Mesodermal cell (in vitro differentiated cells): ENCODE measurements at regions not wholly inside any gene's neighbourhood (a gene's known extent, or its start where the extent isn't known, plus 50 kb on each side); places are given as distances from the start of the nearest gene placed in this dataset.
"Not testable (repeated sequence)": the region's sequence is repeated elsewhere in the genome, so short reads cannot be mapped to it uniquely, and the experiment has no call there.

ENCODE experiments used
- H3K27ac ChIP-seq: 2 replicates; pipeline ENCODE4 v1.7.0; 2013; ENCODE audit warnings: mild to moderate bottlenecking, low read depth, low read length, moderate library complexity; ENCODE audit not compliant: severe bottlenecking
- H3K36me3 ChIP-seq: 2 replicates; pipeline ENCODE4 v1.7.1; 2013; ENCODE audit warnings: mild to moderate bottlenecking, low read length, moderate library complexity; ENCODE audit not compliant: control insufficient read depth, insufficient read depth
- H3K4me1 ChIP-seq: one replicate; pipeline ENCODE4 v1.7.1; 2013; ENCODE audit warnings: mild to moderate bottlenecking, low read length; ENCODE audit not compliant: insufficient read depth, control insufficient read depth, poor library complexity, severe bottlenecking
- H3K4me3 ChIP-seq: 2 replicates; pipeline ENCODE4 v1.7.0; 2013; ENCODE audit warnings: low read length, control low read depth, mild to moderate bottlenecking; ENCODE audit not compliant: insufficient read depth, poor library complexity, severe bottlenecking; ENCODE audit errors: extremely low read depth
- H3K9me3 ChIP-seq: 2 replicates; pipeline ENCODE4 v1.7.1; 2013; ENCODE audit warnings: mild to moderate bottlenecking, low read length, moderate library complexity; ENCODE audit not compliant: control insufficient read depth
- whole genome bisulfite sequencing, 2 experiments: methylation state at CpG; one replicate each; pipeline ENCODE4 v1.1.5; 2013; ENCODE audit warnings: missing lambda C conversion rate in 2 of 2; ENCODE audit not compliant: insufficient coverage in 2 of 2; 5-methylcytosine and 5-hydroxymethylcytosine counted together

DNA sequence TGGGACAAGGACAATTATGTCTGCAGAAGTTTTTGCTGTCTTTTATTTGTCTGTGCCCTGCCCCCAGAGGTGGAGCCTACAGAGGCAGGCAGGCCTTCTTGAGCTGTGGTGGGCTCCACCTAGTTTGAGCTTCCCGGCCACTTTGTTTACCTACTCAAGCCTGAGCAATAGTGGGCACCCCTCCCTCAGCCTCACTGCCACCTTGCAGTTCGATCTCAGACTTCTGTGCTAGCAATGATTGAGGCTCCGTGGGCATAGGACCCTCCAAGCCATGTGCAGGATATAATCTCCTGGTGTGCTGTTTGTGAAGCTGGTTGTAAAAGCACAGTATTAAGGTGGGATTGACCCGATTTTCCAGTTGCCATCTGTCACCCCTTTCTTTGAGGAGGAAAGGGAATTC, 3933.4 kb upstream of the OR11H1 start:
- not testable (repeated sequence) for H3K27ac ChIP-seq, H3K4me1 ChIP-seq, H3K36me3 ChIP-seq, H3K4me3 ChIP-seq
- 48 to 62% methylated on average over 3 to 4 of the region's 4 CpGs for WGBS, 2 experiments
- H3K9me3 ChIP-seq: peaks cover 38% of the 10 kb centered on the region

DNA sequence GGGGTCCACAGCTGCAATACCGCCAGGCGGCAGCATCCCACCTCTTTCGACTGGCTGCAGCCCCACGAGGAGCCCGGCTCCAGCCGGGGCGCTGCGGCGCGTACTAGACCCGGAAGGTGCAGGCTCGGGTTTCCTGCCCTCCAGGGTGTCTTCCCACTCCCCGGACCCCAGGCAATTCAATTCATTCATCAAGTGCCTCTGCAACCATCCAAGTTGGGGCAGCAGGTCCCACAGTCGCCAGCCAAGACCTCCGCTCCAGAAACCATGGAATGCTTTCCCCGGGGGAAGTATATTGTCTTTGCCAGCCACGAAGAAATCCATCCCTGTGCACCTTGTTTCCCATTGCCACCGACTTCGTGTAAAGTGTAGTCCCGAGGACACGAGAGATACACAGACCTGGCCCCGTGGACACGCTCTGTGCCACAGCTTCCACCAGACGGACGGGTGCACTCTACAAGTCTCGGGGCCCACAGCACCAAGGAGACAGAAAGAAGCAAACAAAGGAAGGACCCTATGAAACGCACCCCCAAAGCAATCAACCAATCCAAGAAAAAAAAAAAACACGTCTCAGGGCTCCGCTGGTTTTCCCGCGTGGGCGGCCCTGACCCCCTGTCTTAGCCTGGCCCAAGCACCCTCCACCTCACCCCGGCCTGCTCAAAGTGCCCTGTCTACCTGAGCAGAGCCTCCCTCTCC, 3930.2 kb upstream of the OR11H1 start:
- peaks cover 56% of the 10 kb centered on the region for H3K9me3 ChIP-seq
- not testable (repeated sequence) for H3K4me3 ChIP-seq, H3K4me1 ChIP-seq, H3K27ac ChIP-seq, H3K36me3 ChIP-seq
- WGBS, 2 experiments: 86 to 87% methylated on average over 30 to 32 of the region's 33 CpGs

DNA sequence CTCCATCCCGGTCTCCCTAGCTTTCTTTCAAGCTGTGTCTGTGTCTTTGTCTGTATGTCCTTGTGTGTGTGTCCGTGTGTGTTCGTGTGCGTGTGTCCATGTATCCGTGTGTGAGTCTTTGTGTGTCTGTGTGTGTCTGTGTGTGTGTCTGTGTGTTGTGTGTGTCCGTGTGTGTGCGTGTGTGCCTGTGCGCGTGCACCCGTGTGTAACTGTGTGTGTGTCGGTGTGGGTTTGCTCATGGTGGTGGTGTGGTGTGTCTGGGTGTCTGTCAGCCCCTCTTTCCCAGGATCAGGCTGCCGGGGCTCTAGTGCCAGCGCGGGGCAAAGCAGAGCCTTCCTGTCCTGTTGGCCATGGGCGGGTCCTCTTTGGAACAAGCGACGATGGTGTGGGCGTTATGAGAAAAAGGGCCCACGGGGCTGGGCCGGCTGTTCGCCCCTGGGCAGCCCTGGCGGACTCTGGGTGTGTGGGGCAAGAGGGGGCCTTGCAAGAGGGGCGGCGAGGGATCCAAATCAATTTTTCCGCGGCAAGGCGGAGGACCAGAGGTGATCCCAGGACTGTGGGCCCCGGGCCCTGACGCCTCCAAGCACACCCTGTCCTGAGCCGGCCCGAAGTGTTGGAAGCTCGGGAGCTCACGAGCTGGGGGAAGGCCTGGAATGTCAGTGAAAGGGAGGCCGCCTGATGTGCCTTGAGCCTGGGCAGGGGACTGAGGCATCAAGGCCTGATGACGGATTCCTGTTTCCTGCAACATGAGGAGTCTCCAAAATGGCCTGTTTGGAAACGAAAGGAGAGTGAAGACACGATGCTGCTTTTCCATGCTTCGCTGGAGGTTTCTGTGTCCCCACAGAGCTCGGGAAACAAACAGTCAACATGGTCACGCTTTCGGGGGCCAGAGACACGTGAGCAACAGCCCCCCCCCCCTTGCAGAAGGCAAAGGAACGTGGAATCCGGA, 3929.2 kb upstream of the OR11H1 start:
- no peaks in the 10 kb centered on the region for H3K36me3 ChIP-seq
- no peaks in the 10 kb centered on the region for H3K4me1 ChIP-seq
- H3K4me3 ChIP-seq: no peak overlapping the region
- peaks cover 55% of the 10 kb centered on the region for H3K9me3 ChIP-seq
- WGBS, 2 experiments: 83 to 86% methylated on average over 38 to 41 of the region's 44 CpGs
- H3K27ac ChIP-seq: no peak overlapping the region

DNA sequence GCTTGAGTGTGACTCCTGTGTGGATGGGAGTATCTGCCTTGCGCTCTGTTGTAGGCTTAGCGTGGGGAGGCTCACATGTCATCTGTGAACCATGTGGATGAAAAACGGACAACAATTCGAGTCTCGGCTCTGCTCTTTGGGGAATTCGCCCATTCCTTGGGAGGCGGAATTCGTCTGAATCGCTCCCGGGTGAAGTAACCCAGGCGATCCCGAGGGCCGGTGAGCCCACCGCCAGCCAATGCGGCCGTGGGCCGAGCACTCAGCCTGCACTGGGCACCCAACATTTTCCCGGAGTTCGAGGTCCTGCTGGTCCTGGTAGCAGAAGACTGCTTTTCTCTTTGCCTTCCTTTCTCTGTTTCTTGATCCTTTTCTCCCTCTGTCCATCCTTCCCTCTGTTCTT, 3928.5 kb upstream of the OR11H1 start:
- H3K36me3 ChIP-seq, H3K4me1 ChIP-seq, H3K4me3 ChIP-seq, H3K27ac ChIP-seq: not testable (repeated sequence)
- H3K9me3 ChIP-seq: peaks cover 53% of the 10 kb centered on the region
- WGBS, 2 experiments: 85 to 90% methylated on average over 11 to 13 of the region's 19 CpGs

DNA sequence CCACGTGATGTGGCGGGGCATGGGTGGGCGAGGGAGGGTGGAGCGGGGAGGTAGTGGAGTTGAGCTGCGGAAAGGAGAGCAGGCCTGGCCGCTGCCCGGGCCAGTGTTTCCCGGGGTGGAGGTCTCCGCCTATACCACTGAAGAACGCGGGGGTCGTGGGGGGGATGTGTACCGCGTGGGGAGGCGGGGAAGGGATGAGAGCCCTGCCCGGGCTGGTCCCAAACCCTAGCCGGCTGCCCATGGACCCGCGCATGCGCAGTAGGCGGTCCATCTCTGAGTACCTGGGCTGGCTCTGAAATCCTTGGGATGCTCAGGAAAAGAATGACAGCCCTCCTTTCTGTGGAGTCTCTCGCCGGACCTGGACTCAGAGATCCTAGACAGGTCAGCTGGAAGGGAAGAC, 3927.8 kb upstream of the OR11H1 start:
- H3K36me3 ChIP-seq, H3K4me1 ChIP-seq, H3K4me3 ChIP-seq, H3K27ac ChIP-seq: not testable (repeated sequence)
- WGBS, 2 experiments: 91 to 92% methylated on average over 21 to 22 of the region's 23 CpGs
- peaks cover 48% of the 10 kb centered on the region for H3K9me3 ChIP-seq

DNA sequence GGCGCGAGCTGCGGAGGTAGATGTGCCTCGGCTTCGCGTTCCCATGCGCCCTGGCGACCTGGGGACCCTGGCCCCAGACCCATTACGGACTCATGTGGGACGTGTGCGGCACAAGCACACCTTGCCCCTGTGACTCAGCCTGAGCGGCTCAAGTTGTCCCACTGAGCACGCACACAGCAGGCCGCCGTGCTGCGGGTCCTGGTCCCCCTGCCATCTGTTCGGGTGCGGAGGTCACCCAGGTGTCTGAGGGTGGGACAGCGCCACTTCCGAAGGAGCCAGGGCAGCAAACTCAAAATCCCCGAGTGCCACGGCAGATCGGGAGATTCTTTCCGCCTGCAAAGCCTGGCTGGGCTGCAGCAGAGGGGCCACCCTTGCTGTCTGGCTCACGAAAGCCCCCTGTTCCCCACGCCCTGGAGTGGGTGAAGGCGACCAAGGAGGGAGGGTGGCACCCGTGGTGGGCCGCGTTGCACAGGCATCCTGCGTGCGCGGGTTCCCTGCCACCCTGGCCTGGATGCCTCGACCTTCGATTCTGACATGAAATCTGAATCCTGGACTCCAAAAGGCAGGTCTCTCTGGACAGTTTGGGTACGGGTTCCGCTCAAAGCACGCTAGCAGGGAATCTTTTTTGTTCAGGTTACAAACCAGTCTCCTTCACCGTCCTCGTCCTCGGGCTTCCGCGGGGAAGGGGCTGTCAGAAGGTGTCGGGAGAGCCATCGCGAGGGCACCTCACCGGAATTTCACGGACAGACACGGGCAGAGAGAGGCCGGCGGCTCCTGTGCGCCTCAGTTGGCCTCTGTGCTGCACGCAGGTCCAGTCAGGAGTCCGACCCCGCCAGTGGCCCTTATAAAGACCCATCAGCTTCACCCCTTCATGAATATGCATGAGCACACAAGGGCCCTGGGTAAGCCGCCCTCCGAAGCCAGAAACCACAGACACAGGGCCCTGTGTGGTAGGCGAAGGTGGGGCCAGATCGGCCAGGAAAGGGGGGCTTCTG, 3926.8 kb upstream of the OR11H1 start:
- not testable (repeated sequence) for H3K36me3 ChIP-seq, H3K4me1 ChIP-seq, H3K4me3 ChIP-seq, H3K27ac ChIP-seq
- 85 to 86% methylated on average over 49 to 55 of the region's 59 CpGs for WGBS, 2 experiments
- H3K9me3 ChIP-seq: peaks cover 58% of the 10 kb centered on the region

DNA sequence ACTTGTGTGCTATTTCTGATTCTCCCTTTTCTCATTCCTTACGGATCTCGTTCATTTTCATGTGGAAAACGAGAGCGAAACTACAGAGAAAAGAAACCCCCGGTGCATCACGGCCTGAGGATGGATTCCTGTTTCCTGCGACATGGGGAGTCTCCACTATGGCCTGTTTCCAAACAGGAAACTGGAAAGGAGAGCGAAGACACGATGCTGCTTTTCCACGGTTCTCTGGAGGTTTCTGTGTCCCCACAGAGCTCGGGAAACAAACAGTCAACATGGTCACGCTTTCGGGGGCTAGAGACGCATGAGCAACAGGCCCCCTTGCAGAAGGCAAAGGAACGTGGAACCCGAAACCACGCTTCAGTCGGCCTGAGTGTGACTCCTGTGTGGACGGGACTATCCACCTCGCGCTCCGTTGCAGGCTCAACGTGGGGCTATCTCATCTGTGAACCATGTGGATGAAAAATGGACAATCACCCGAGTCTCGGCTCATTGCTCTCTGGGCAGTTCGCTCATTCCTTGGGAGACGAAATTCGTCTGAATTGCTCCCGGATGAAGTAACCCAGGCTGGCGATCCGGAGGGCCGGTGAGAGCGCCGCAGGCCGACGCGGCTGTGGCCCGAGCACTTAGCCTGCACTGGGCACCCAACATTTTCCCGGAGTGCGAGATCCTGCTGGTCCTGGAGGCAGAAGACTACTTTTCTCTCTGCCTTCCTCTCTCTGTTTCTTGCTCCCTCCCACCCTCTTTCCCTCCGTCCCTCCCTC, 3923.2 kb upstream of the OR11H1 start:
- H3K9me3 ChIP-seq: peaks cover 68% of the 10 kb centered on the region
- not testable (repeated sequence) for H3K4me3 ChIP-seq, H3K4me1 ChIP-seq, H3K27ac ChIP-seq, H3K36me3 ChIP-seq
- WGBS, 2 experiments: 80 to 81% methylated on average over 30 to 33 of the region's 41 CpGs

DNA sequence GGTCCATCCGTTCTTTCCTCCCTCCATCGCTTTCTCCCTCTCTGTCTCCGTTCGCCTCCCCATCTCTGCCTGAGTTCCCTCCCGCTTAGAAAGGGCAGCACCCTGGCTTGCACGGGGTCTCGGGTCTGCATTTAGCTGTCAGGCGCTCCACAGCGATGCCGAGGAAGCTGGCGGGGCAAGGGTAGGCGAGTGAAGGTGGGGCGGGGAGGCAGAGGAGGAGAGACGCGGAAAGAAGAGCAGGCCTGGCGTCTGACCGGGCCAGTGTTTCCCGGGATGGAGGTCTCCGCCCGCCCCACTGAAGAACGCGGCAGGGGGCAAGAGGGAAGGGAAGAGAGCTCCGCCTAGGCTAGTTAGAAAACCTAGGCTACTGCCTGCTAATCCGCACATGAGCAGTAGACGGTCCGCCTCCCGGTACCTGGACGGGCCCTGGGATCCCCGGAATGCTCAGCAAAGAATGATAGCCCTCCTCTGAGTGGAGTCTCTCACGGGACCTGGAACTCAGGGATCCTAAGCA, 3922.5 kb upstream of the OR11H1 start:
- 87 to 89% methylated on average over 30 of the region's 30 CpGs for WGBS, 2 experiments
- Histone ChIP-seq H3K4me3 (no peak overlapping the region), H3K4me1 (no peaks in the 10 kb centered on the region), H3K27ac (no peak overlapping the region), H3K36me3 (no peaks in the 10 kb centered on the region), H3K9me3 (peaks cover 67% of the 10 kb centered on the region)

DNA sequence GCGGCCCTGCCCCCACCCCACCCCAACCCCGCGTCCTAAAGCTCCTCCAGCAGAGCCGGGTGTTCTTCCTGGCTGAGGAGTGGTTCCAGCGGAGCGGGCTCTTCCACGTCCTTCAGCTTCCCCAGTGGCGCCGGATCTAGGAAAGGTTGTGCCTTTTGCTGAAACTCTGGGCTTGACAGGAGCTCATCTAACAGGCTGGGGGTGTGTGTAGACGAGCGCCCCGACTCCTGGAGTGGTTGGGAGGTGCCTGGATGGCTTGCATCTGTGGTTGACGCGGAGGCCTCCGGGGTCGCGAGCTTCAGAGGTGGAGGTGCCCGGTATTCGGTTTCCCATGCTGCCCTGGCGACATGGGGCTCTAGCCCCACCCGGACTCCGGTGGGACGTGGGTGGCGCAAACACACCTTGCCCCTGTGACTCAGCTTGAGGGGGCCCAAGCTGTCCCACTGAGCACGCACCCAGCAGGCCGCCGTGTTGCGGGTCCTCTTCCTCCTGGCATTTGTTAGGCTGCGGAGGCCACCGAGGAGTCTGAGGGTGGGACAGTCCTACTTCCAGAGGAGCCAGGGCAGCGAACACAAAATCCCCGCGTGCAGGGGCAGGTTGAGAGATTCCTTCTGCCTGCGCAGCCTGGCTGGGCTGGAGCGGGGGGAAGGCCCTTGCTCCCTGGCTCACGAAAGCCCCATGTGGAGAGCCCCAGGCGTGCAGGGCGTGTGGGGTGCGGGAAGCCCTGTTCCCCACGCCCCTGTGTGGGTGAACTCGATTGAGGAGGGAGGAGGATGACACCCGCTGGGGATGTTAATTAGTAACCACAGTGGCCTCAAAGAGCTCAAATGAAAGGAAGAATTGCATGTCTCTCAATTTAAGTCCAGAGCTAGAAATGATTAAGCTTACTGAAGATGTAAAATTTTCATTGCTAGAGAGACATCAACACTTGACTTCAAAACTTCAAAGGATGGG, 3921.7 kb upstream of the OR11H1 start:
- H3K27ac ChIP-seq, H3K4me3 ChIP-seq, H3K4me1 ChIP-seq, H3K36me3 ChIP-seq: not testable (repeated sequence)
- 85 to 88% methylated on average over 35 to 42 of the region's 42 CpGs for WGBS, 2 experiments
- H3K9me3 ChIP-seq: peaks cover 65% of the 10 kb centered on the region
